ENCODE measurements at regions not wholly inside any gene's neighbourhood (a gene's known extent, or its start where the extent isn't known, plus 50 kb on each side); places are given as distances from the start of the nearest gene placed in this dataset.

DNA sequence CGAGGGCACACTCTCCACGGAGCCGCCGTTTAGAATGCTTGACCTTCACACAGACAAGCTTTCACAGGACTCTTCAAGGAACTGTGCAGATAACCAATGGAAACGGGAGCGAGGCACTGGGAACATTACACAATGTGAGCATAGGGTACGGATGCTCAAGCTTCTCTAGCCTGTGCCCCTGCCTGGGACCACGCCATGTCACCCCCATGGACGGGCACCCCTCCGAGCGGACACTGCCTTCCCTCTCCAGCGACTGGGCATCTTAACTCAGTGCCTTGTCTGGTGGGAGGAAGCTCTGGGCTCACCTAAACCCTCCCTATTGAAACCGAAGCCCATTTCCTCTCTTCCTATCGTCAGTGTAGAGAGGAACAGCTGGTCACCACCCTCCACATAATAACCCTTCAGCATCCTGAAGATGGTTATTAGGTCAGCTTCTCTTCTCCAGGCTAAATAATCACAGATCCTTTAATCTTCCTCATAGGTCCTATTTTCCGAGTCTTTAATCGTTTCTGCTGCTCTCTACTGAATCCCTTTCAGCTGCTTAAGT, 626.7 kb downstream of the GALR1 start (continued):
- TF ChIP-seq HNF4A (CRISPR knock-in tag; IDR thresholded peaks at IDR 0.05) = no peak
- TF ChIP-seq, protein P1, sequence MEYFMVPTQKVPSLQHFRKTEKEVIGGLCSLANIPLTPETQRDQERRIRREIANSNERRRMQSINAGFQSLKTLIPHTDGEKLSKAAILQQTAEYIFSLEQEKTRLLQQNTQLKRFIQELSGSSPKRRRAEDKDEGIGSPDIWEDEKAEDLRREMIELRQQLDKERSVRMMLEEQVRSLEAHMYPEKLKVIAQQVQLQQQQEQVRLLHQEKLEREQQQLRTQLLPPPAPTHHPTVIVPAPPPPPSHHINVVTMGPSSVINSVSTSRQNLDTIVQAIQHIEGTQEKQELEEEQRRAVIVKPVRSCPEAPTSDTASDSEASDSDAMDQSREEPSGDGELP (IDR thresholded peaks at IDR 0.05; ENCODE audit: borderline replicate concordance, low read depth) = no peak

DNA sequence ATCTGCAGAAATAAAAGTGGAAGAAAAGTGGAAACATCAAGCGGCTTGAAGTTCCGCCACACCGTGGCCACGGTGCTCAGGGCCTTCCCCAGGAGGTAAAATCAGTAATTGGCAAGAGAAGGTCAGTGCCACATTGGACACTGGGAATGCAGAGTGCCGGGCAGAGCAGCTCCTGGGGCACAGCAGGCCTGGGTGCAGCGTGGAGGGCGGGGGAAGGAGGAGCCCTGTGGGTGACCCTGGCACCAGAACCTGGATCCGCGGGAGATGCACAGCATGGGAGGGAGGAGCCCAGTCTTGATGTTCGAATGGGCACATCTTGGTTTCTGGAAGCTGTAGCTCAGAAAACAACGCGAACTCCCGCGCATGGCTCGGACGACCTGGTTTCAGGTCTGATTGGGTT, 630.2 kb downstream of the GALR1 start:
- no peak overlapping the region for H3K4me3 ChIP-seq (replicated peaks in 1 of 3; ENCODE audit: insufficient read depth in 1 of 3, low read depth in 2 of 3, low read length in 3 of 3)
- intact Hi-C loops (cut with micrococcal nuclease; ENCODE audit: unreplicated experiment) = no loop called here
- H3K9me3 ChIP-seq (ENCODE audit: low read length) = no peaks in the 10 kb centered on the region
- H3K27me3 ChIP-seq (ENCODE audit: control insufficient read depth in 1 of 2, insufficient read depth in 2 of 2, low read length in 2 of 2) = peaks cover 0 to 10% of the 10 kb centered on the region in 2 experiments; a peak in 2 of 5 replicates
- ChIA-PET CTCF (ENCODE audit: low intra/inter-chr PET ratio, low total read pairs) (no interaction called here), POLR2A (no interaction called here)
- H3K9ac ChIP-seq (ENCODE audit: insufficient read depth, low read depth, low read length) = no peak overlapping the region
- ATAC-seq = no peak
- H2AFZ ChIP-seq (ENCODE audit: low read length) = no peak overlapping the region
- no peak for FAIRE-seq
- H3K79me2 ChIP-seq (ENCODE audit: insufficient read depth, low read length) = no peaks in the 10 kb centered on the region
- no TSS peak for BruUV-seq (replicated peaks)
- DNase-seq (ENCODE audit: low spot score) = no peak
- in situ Hi-C loops (cut with HindIII; ENCODE audit: extremely low pct_ligation_motif_present, low pct_unique_long_range_greater_than_20kb) = no loop called here
- no peaks in the 10 kb centered on the region for H3K4me1 ChIP-seq (ENCODE audit: insufficient read depth, low read length)
- no peak overlapping the region for H3K4me2 ChIP-seq (ENCODE audit: low read depth, low read length)
- no peak overlapping the region for H3K27ac ChIP-seq (ENCODE audit: extremely low read length, insufficient read depth, low read length)
- no peaks in the 10 kb centered on the region for H3K36me3 ChIP-seq (replicated peaks in 1 of 2; ENCODE audit: control insufficient read depth in 1 of 2, insufficient read depth in 2 of 2, low read length in 2 of 2)
- H4K20me1 ChIP-seq (ENCODE audit: insufficient read depth, low read length) = no peaks in the 10 kb centered on the region
- 47% methylated on average over 15 of the region's 16 CpGs for WGBS (ENCODE audit: low lambda C conversion rate)
- TF ChIP-seq RARG (CRISPR knock-in tag; IDR thresholded peaks at IDR 0.05; ENCODE audit: low read depth) (no peak), ZBTB8A (CRISPR knock-in tag; IDR thresholded peaks at IDR 0.05; ENCODE audit: borderline replicate concordance, low read depth) (no peak), MEF2D (CRISPR knock-in tag; IDR thresholded peaks at IDR 0.05) (no peak), PLSCR1 (CRISPR knock-in tag; IDR thresholded peaks at IDR 0.05; ENCODE audit: borderline replicate concordance) (no peak), SIN3A (IDR thresholded peaks at IDR 0.05; ENCODE audit: borderline replicate concordance, low read depth, low read length) (no peak), RBM39 (IDR thresholded peaks at IDR 0.05; ENCODE audit: low read depth, low read length, poor library complexity, severe bottlenecking) (no peak), KMT2B (CRISPR knock-in tag; IDR thresholded peaks at IDR 0.05) (no peak), MLLT10 (CRISPR knock-in tag; IDR thresholded peaks at IDR 0.05) (no peak), HDAC2 (CRISPR knock-in tag; IDR thresholded peaks at IDR 0.05) (no peak), RFX1 (IDR thresholded peaks at IDR 0.05) (no peak), MBNL3 (CRISPR knock-in tag; conservative IDR thresholded peaks at IDR 0.05) (no peak), MAFK (conservative IDR thresholded peaks at IDR 0.05 in 1 of 2, IDR thresholded peaks at IDR 0.05 in 1 of 2; ENCODE audit: low read length in 2 of 2) (no peak), TERF1 (CRISPR knock-in tag; IDR thresholded peaks at IDR 0.05) (no peak)
- TF ChIP-seq, protein P2, sequence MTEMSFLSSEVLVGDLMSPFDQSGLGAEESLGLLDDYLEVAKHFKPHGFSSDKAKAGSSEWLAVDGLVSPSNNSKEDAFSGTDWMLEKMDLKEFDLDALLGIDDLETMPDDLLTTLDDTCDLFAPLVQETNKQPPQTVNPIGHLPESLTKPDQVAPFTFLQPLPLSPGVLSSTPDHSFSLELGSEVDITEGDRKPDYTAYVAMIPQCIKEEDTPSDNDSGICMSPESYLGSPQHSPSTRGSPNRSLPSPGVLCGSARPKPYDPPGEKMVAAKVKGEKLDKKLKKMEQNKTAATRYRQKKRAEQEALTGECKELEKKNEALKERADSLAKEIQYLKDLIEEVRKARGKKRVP (CRISPR knock-in tag; IDR thresholded peaks at IDR 0.05) = no peak
- TF ChIP-seq, protein P3, sequence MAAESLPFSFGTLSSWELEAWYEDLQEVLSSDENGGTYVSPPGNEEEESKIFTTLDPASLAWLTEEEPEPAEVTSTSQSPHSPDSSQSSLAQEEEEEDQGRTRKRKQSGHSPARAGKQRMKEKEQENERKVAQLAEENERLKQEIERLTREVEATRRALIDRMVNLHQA (CRISPR knock-in tag; IDR thresholded peaks at IDR 0.05) = no peak
- TF ChIP-seq, protein P4, sequence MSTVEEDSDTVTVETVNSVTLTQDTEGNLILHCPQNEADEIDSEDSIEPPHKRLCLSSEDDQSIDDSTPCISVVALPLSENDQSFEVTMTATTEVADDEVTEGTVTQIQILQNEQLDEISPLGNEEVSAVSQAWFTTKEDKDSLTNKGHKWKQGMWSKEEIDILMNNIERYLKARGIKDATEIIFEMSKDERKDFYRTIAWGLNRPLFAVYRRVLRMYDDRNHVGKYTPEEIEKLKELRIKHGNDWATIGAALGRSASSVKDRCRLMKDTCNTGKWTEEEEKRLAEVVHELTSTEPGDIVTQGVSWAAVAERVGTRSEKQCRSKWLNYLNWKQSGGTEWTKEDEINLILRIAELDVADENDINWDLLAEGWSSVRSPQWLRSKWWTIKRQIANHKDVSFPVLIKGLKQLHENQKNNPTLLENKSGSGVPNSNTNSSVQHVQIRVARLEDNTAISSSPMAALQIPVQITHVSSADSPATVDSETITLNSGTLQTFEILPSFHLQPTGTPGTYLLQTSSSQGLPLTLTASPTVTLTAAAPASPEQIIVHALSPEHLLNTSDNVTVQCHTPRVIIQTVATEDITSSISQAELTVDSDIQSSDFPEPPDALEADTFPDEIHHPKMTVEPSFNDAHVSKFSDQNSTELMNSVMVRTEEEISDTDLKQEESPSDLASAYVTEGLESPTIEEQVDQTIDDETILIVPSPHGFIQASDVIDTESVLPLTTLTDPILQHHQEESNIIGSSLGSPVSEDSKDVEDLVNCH (CRISPR knock-in tag; IDR thresholded peaks at IDR 0.05) = no peak

Data from HepG2 (cell line).